ENCODE measurements at regions not wholly inside any gene's neighbourhood (a gene's known extent, or its start where the extent isn't known, plus 50 kb on each side); places are given as distances from the start of the nearest gene placed in this dataset.

- H3K4me3 Mint-ChIP-seq: no peak overlapping the region
- Histone ChIP-seq H2BK120ac (ENCODE audit: low read depth, low read length, poor library complexity, severe bottlenecking) (no peak overlapping the region), H4K5ac (ENCODE audit: insufficient read length, low read depth, low read length) (no peak overlapping the region), H3K27ac (ENCODE audit: insufficient read length, low read depth, low read length) (no peak overlapping the region), H2BK20ac (ENCODE audit: low read depth, low read length, poor library complexity, severe bottlenecking) (no peak overlapping the region), H3K18ac (ENCODE audit: insufficient read length, low read depth, low read length) (no peak overlapping the region), H2BK5ac (ENCODE audit: insufficient read length, low read length) (no peak overlapping the region), H2AFZ (ENCODE audit: low read length) (no peak overlapping the region), H3K14ac (ENCODE audit: insufficient read depth, low read length) (no peak overlapping the region), H3K79me2 (ENCODE audit: insufficient read depth, low read length) (no peaks in the 10 kb centered on the region), H3K56ac (ENCODE audit: insufficient read length, low read depth, low read length) (no peak overlapping the region), H4K8ac (replicated peaks; ENCODE audit: insufficient read length, low read depth, low read length) (no peak overlapping the region), H3K79me1 (ENCODE audit: insufficient read depth, low read depth, low read length, poor library complexity, severe bottlenecking) (no peaks in the 10 kb centered on the region), H2AK5ac (ENCODE audit: insufficient read length, low read length) (no peak overlapping the region), H3K23ac (ENCODE audit: insufficient read length, low read depth, low read length) (no peak overlapping the region), H2BK12ac (ENCODE audit: insufficient read length, low read depth, low read length) (no peak overlapping the region), H3K9ac (ENCODE audit: extremely low read depth, insufficient read length, low read length) (no peak overlapping the region), H3K4me2 (ENCODE audit: insufficient read depth, insufficient read length, low read length) (no peak overlapping the region), H4K91ac (ENCODE audit: insufficient read length, low read depth, low read length) (no peak overlapping the region), H3K4ac (ENCODE audit: low read depth, low read length) (no peak overlapping the region), H3K4me1 (ENCODE audit: insufficient read depth, low read length) (no peaks in the 10 kb centered on the region), H3K27me3 (ENCODE audit: insufficient read depth, low read length) (no peaks in the 10 kb centered on the region), H3K9me3 (ENCODE audit: control insufficient read depth, low read depth, low read length) (no peaks in the 10 kb centered on the region), H2BK15ac (ENCODE audit: low read depth, low read length) (no peak overlapping the region), H3K23me2 (ENCODE audit: insufficient read length, low read depth, low read length, poor library complexity, severe bottlenecking) (no peaks in the 10 kb centered on the region), H4K20me1 (ENCODE audit: control insufficient read depth, insufficient read depth, insufficient read length) (no peaks in the 10 kb centered on the region), H3T11ph (ENCODE audit: low read length) (no peak overlapping the region)
- H3K27ac Mint-ChIP-seq: no peak overlapping the region
- no peaks in the 10 kb centered on the region for H3K4me1 Mint-ChIP-seq
- H3K27me3 Mint-ChIP-seq (ENCODE audit: low read depth): no peaks in the 10 kb centered on the region
- H3K36me3 Mint-ChIP-seq (ENCODE audit: insufficient read depth in 1 of 3, low read depth in 3 of 3): no peaks in the 10 kb centered on the region
- TF ChIP-seq CTCF (conservative IDR thresholded peaks at IDR 0.05): no peak
- no CpG with 5 or more reads among the region's 1 CpG for WGBS (ENCODE audit: extremely low coverage, insufficient read length, low lambda C conversion rate)
- no peaks in the 10 kb centered on the region for H3K9me3 Mint-ChIP-seq
- no peak for DNase-seq
These were observed 730.7 kb upstream of the ZP4 start for GRCh38 chr1:238621405-238621804.
